ENCODE measurements at regions not wholly inside any gene's neighbourhood (a gene's known extent, or its start where the extent isn't known, plus 50 kb on each side); places are given as distances from the start of the nearest gene placed in this dataset.

GRCh38 chr3:23055733-23056376 is 147.3 kb upstream of the UBE2E2 start:
- TF ChIP-seq CTCF (IDR thresholded peaks at IDR 0.05 in 2 of 3, conservative IDR thresholded peaks at IDR 0.05 in 1 of 3; ENCODE audit: borderline replicate concordance in 1 of 3, insufficient read depth in 1 of 3, low read depth in 2 of 3, low read length in 2 of 3): no peak
- no peak for TF ChIP-seq MAX (IDR thresholded peaks at IDR 0.05)
- no peak for TF ChIP-seq POLR2AphosphoS5 (IDR thresholded peaks at IDR 0.05; ENCODE audit: low read depth, low read length)
- no peak for TF ChIP-seq POLR2A (IDR thresholded peaks at IDR 0.05; ENCODE audit: borderline replicate concordance, extremely low read depth, insufficient read depth, insufficient read length)
- no peak for TF ChIP-seq ZBTB33 (IDR thresholded peaks at IDR 0.05; ENCODE audit: extremely low read depth, insufficient replicate concordance, low read length)
- no peak for TF ChIP-seq RAD21 (IDR thresholded peaks at IDR 0.05; ENCODE audit: low read depth)
- no peak for TF ChIP-seq ZFX (IDR thresholded peaks at IDR 0.05)
